H9 (cell line): ENCODE measurements at regions not wholly inside any gene's neighbourhood (a gene's known extent, or its start where the extent isn't known, plus 50 kb on each side); places are given as distances from the start of the nearest gene placed in this dataset.

Experiments used
- DNase-seq: peaks from one replicate; pipeline ENCODE4 v3.0.0-alpha.2; 2017
- H2AFZ ChIP-seq: one replicate; pipeline ENCODE4 v1.6.1; 2013; ENCODE audit warnings: mild to moderate bottlenecking, low read length, control low read depth, moderate library complexity
- H2AK5ac ChIP-seq: 2 replicates; pipeline ENCODE4 v1.6.1; 2013; ENCODE audit warnings: low read length, control low read depth, mixed read lengths; ENCODE audit not compliant: insufficient read length
- H2BK120ac ChIP-seq: one replicate; pipeline ENCODE4 v1.6.1; 2013; ENCODE audit warnings: low read depth, mild to moderate bottlenecking, low read length, control low read depth, inconsistent platforms; ENCODE audit not compliant: poor library complexity, severe bottlenecking
- H2BK12ac ChIP-seq: 2 replicates; pipeline ENCODE4 v1.6.1; 2013; ENCODE audit warnings: low read length, control low read depth, mixed read lengths, low read depth; ENCODE audit not compliant: insufficient read length
- H2BK15ac ChIP-seq: 2 replicates; pipeline ENCODE4 v1.6.1; 2013; ENCODE audit warnings: low read depth, low read length, control low read depth
- H2BK20ac ChIP-seq: one replicate; pipeline ENCODE4 v1.6.1; 2013; ENCODE audit warnings: low read depth, mild to moderate bottlenecking, low read length, control low read depth, inconsistent platforms; ENCODE audit not compliant: poor library complexity, severe bottlenecking
- H2BK5ac ChIP-seq: 2 replicates; pipeline ENCODE4 v1.6.1; 2013; ENCODE audit warnings: low read length, control low read depth, mixed read lengths; ENCODE audit not compliant: insufficient read length
- H3K14ac ChIP-seq: 2 replicates; pipeline ENCODE4 v1.6.1; 2013; ENCODE audit warnings: low read length, control low read depth; ENCODE audit not compliant: insufficient read depth
- H3K18ac ChIP-seq: 2 replicates; pipeline ENCODE4 v1.6.1; 2013; ENCODE audit warnings: low read depth, mild to moderate bottlenecking, mixed read lengths, low read length, control low read depth; ENCODE audit not compliant: insufficient read length
- H3K23ac ChIP-seq: 2 replicates; pipeline ENCODE4 v1.6.1; 2013; ENCODE audit warnings: low read length, control low read depth, mixed read lengths, low read depth; ENCODE audit not compliant: insufficient read length
- H3K23me2 ChIP-seq: 2 replicates; pipeline ENCODE4 v1.6.1; 2013; ENCODE audit warnings: low read depth, mild to moderate bottlenecking, mixed read lengths, low read length, control low read depth; ENCODE audit not compliant: insufficient read length, poor library complexity, severe bottlenecking
- H3K27ac ChIP-seq: 2 replicates; pipeline ENCODE4 v1.5.1; 2013; ENCODE audit warnings: low read length, control low read depth, mixed read lengths, low read depth; ENCODE audit not compliant: insufficient read length
- H3K27me3 ChIP-seq: 2 replicates; pipeline ENCODE4 v1.6.1; 2013; ENCODE audit warnings: low read length, control low read depth, inconsistent platforms; ENCODE audit not compliant: insufficient read depth
- H3K4ac ChIP-seq: 2 replicates; pipeline ENCODE4 v1.6.1; 2013; ENCODE audit warnings: low read depth, mild to moderate bottlenecking, control low read depth, inconsistent platforms, low read length, moderate library complexity
- H3K4me1 ChIP-seq: 2 replicates; pipeline ENCODE4 v1.6.1; 2013; ENCODE audit warnings: low read length, control low read depth, inconsistent platforms; ENCODE audit not compliant: insufficient read depth
- H3K4me2 ChIP-seq: 2 replicates; pipeline ENCODE4 v1.6.1; 2013; ENCODE audit warnings: low read length, control low read depth, mixed read lengths; ENCODE audit not compliant: insufficient read length, insufficient read depth
- H3K56ac ChIP-seq: 2 replicates; pipeline ENCODE4 v1.6.1; 2013; ENCODE audit warnings: low read depth, mild to moderate bottlenecking, mixed read lengths, low read length, control low read depth; ENCODE audit not compliant: insufficient read length
- H3K79me1 ChIP-seq: 2 replicates; pipeline ENCODE4 v1.6.1; 2013; ENCODE audit warnings: low read depth, mild to moderate bottlenecking, moderate library complexity, low read length, control low read depth, inconsistent platforms; ENCODE audit not compliant: insufficient read depth, poor library complexity, severe bottlenecking
- H3K79me2 ChIP-seq: 2 replicates; pipeline ENCODE4 v1.6.1; 2013; ENCODE audit warnings: low read length, control low read depth, inconsistent platforms; ENCODE audit not compliant: insufficient read depth
- H3K9ac ChIP-seq: 2 replicates; pipeline ENCODE4 v1.6.1; 2013; ENCODE audit warnings: low read length, control low read depth, mixed read lengths; ENCODE audit not compliant: insufficient read length; ENCODE audit errors: extremely low read depth
- H3K9me3 ChIP-seq: one replicate; pipeline ENCODE4 v1.6.1; 2013; ENCODE audit warnings: low read depth, low read length, inconsistent platforms; ENCODE audit not compliant: control insufficient read depth
- H3T11ph ChIP-seq: one replicate; pipeline ENCODE4 v1.6.1; 2013; ENCODE audit warnings: mild to moderate bottlenecking, low read length, control low read depth, inconsistent platforms
- H4K20me1 ChIP-seq: one replicate; pipeline ENCODE4 v1.6.1; 2013; ENCODE audit not compliant: control insufficient read depth, insufficient read length, insufficient read depth
- H4K5ac ChIP-seq: 2 replicates; pipeline ENCODE4 v1.6.1; 2013; ENCODE audit warnings: low read depth, mild to moderate bottlenecking, mixed read lengths, low read length, control low read depth; ENCODE audit not compliant: insufficient read length
- H4K8ac ChIP-seq: replicated peaks from 2 replicates; pipeline ENCODE4 v1.6.1; 2013; ENCODE audit warnings: low read length, control low read depth, mixed read lengths, low read depth; ENCODE audit not compliant: insufficient read length
- H4K91ac ChIP-seq: 2 replicates; pipeline ENCODE4 v1.6.1; 2013; ENCODE audit warnings: low read depth, mild to moderate bottlenecking, moderate library complexity, mixed read lengths, low read length, control low read depth; ENCODE audit not compliant: insufficient read length
- H3K27ac Mint-ChIP-seq, 3 experiments: 2 replicates in 2 of 3; 3 replicates in 1 of 3; pipeline ENCODE4 v1.8.0; 2020 to 2021; ENCODE audit warnings: mixed read lengths in 3 of 3, mild to moderate bottlenecking in 1 of 3, moderate library complexity in 1 of 3
- H3K27me3 Mint-ChIP-seq: 2 replicates; pipeline ENCODE4 v1.8.0; 2021; ENCODE audit warnings: low read depth, mild to moderate bottlenecking, moderate library complexity, mixed read lengths
- H3K36me3 Mint-ChIP-seq, 3 experiments: 2 replicates in 2 of 3; 3 replicates in 1 of 3; pipeline ENCODE4 v1.8.0; 2020 to 2021; ENCODE audit warnings: low read depth in 3 of 3, mixed read lengths in 3 of 3; ENCODE audit not compliant: insufficient read depth in 1 of 3
- H3K4me1 Mint-ChIP-seq, 2 experiments: 2 replicates each; pipeline ENCODE4 v1.8.0; 2020; ENCODE audit warnings: mixed read lengths in 2 of 2
- H3K4me3 Mint-ChIP-seq, 2 experiments: 2 replicates in 1 of 2; 3 replicates in 1 of 2; pipeline ENCODE4 v1.8.0; 2020 to 2021; ENCODE audit warnings: mild to moderate bottlenecking in 2 of 2, mixed read lengths in 2 of 2, moderate library complexity in 1 of 2
- H3K9me3 Mint-ChIP-seq, 2 experiments: 2 replicates in 1 of 2; 3 replicates in 1 of 2; pipeline ENCODE4 v1.8.0; 2020; ENCODE audit warnings: mild to moderate bottlenecking in 2 of 2, mixed read lengths in 2 of 2, moderate library complexity in 1 of 2
- WGBS: extraction: QIAGEN DNeasy Blood & Tissue Kit; methylation state at CpG from one replicate; pipeline ENCODE4 v1.1.7; 2013; ENCODE audit warnings: missing lambda C conversion rate, low lambda C conversion rate, mixed read lengths; ENCODE audit not compliant: insufficient read length; ENCODE audit errors: extremely low coverage; 5-methylcytosine and 5-hydroxymethylcytosine counted together
- TF ChIP-seq, protein P1 (sequence below): fragments of 200-600 bp; sonication (generic); conservative IDR thresholded peaks from 3 replicates; pipeline ENCODE4 v1.8.0; 2021; ENCODE audit warnings: antibody characterized with exemption, mild to moderate bottlenecking

DNA sequence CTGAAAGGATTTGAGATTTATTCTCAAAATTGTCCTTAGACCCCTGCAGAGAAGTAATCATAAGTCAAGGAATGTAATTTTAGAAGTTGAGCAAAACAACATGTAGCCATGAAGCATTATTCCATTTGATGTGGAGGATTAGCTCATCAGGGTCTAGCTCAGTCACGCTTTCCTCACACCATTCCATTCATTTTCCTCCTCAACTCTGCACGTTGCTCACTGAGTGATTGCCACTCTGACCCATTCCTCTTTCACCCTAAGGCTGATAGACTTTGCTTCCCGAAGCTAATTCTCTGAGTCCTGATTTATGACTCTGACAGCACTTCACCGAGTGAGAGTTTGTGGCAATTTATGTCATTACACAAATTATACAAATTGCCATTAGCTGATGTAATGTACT is 820.6 kb upstream of the PIK3C3 start:
- H3K23ac ChIP-seq: no peak overlapping the region
- H2AFZ ChIP-seq: no peak overlapping the region
- Mint-ChIP-seq H3K27me3 (no peaks in the 10 kb centered on the region), H3K9me3 (no peaks in the 10 kb centered on the region), H3K4me3 (no peak overlapping the region), H3K36me3 (no peaks in the 10 kb centered on the region), H3K4me1 (no peaks in the 10 kb centered on the region), H3K27ac (no peak overlapping the region)
- H3K4me2 ChIP-seq: no peak overlapping the region
- no peak overlapping the region for H4K8ac ChIP-seq
- H2BK12ac ChIP-seq: no peak overlapping the region
- no peak overlapping the region for H3K4ac ChIP-seq
- H4K20me1 ChIP-seq: no peaks in the 10 kb centered on the region
- no peak overlapping the region for H3T11ph ChIP-seq
- no peaks in the 10 kb centered on the region for H3K23me2 ChIP-seq
- no CpG with 5 or more reads among the region's 4 CpGs for WGBS
- no peak overlapping the region for H3K27ac ChIP-seq
- no peak overlapping the region for H3K14ac ChIP-seq
- H3K56ac ChIP-seq: no peak overlapping the region
- no peaks in the 10 kb centered on the region for H3K4me1 ChIP-seq
- no peak overlapping the region for H2BK120ac ChIP-seq
- peak overlapping the region; percentile 50 for H3K18ac ChIP-seq
- no peak overlapping the region for H2BK15ac ChIP-seq
- H3K79me2 ChIP-seq: no peaks in the 10 kb centered on the region
- DNase-seq: no peak
- no peaks in the 10 kb centered on the region for H3K27me3 ChIP-seq
- no peak overlapping the region for H3K9ac ChIP-seq
- H2AK5ac ChIP-seq: no peak overlapping the region
- H2BK20ac ChIP-seq: no peak overlapping the region
- H4K5ac ChIP-seq: no peak overlapping the region
- TF ChIP-seq, protein P1, sequence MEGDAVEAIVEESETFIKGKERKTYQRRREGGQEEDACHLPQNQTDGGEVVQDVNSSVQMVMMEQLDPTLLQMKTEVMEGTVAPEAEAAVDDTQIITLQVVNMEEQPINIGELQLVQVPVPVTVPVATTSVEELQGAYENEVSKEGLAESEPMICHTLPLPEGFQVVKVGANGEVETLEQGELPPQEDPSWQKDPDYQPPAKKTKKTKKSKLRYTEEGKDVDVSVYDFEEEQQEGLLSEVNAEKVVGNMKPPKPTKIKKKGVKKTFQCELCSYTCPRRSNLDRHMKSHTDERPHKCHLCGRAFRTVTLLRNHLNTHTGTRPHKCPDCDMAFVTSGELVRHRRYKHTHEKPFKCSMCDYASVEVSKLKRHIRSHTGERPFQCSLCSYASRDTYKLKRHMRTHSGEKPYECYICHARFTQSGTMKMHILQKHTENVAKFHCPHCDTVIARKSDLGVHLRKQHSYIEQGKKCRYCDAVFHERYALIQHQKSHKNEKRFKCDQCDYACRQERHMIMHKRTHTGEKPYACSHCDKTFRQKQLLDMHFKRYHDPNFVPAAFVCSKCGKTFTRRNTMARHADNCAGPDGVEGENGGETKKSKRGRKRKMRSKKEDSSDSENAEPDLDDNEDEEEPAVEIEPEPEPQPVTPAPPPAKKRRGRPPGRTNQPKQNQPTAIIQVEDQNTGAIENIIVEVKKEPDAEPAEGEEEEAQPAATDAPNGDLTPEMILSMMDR: no peak
- no peak overlapping the region for H2BK5ac ChIP-seq
- H4K91ac ChIP-seq: no peak overlapping the region
- H3K9me3 ChIP-seq: no peaks in the 10 kb centered on the region
- no peaks in the 10 kb centered on the region for H3K79me1 ChIP-seq
